AG04449 (cell line): ENCODE measurements at regions not wholly inside any gene's neighbourhood (a gene's known extent, or its start where the extent isn't known, plus 50 kb on each side); places are given as distances from the start of the nearest gene placed in this dataset.

ENCODE experiments used
- CTCF ChIA-PET: fragments of 350-600 bp; formaldehyde crosslinking; extraction: SDS; loops from one replicate; lab custom pipeline; 2021; ENCODE audit warnings: antibody characterized with exemption; lab: Yijun Ruan, JAX
- POLR2A ChIA-PET: fragments of 400-600, 350-600 bp; formaldehyde crosslinking; extraction: SDS; loops from one replicate; lab custom pipeline; 2020; ENCODE audit warnings: antibody characterized with exemption, inconsistent platforms; lab: Yijun Ruan, JAX
- DNase-seq: peaks from one replicate; pipeline ENCODE4 v3.0.0-alpha.2; 2010; ENCODE audit warnings: low read depth, low spot score
- H3K4me3 ChIP-seq: 2 replicates; pipeline ENCODE4 v1.5.1; 2011; ENCODE audit warnings: low read depth, mild to moderate bottlenecking, control low read depth, low read length
- TF ChIP-seq, protein P1 (sequence below): IDR thresholded peaks from one replicate; pipeline ENCODE4 v1.5.1; 2011; ENCODE audit warnings: mild to moderate bottlenecking, moderate library complexity, low read length, control low read depth, inconsistent platforms; ENCODE audit not compliant: insufficient read depth; ENCODE audit errors: missing control alignments

DNA sequence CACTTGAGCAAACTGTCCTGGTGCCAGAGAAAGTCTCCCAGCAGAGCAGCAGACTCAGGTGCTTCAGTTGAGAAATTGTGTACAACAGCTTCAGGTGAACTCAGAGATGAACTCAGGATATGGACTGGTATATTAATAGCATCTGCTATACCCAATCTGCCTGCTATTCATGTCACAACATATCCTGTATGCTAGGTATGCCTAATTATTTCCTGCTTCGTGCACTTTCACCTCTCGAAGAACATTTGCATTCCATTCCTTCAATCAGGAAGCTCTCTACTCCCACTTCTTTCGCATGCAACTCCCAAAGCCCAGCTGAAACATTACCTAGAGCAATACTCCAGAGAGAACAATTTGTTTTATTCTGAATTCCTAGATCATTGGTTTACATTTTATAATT is 207.7 kb downstream of the KCNA4 start:
- ChIA-PET POLR2A (no interaction called here), CTCF (no interaction called here)
- DNase-seq, result no peak
- TF ChIP-seq, protein P1, sequence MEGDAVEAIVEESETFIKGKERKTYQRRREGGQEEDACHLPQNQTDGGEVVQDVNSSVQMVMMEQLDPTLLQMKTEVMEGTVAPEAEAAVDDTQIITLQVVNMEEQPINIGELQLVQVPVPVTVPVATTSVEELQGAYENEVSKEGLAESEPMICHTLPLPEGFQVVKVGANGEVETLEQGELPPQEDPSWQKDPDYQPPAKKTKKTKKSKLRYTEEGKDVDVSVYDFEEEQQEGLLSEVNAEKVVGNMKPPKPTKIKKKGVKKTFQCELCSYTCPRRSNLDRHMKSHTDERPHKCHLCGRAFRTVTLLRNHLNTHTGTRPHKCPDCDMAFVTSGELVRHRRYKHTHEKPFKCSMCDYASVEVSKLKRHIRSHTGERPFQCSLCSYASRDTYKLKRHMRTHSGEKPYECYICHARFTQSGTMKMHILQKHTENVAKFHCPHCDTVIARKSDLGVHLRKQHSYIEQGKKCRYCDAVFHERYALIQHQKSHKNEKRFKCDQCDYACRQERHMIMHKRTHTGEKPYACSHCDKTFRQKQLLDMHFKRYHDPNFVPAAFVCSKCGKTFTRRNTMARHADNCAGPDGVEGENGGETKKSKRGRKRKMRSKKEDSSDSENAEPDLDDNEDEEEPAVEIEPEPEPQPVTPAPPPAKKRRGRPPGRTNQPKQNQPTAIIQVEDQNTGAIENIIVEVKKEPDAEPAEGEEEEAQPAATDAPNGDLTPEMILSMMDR, result no peak
- no peak overlapping the region for H3K4me3 ChIP-seq

DNA sequence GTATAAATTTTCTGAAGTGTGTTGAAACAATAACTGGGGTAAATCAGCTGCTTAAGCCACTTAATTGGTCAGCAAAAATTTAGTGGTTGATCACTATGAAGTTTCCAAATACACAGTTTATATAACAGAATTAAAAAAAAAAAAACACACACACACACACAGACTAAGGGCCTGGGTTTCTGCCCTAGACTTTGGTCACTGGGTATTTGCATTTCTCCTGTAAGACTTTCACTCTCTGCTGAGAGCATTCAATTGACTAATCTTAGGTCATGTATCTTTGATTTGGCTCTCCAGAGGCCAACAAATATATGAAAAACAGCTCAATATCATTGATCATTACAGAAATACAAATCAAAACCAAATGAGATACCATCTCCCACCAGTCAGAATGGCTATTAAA is 214.3 kb downstream of the KCNA4 start:
- POLR2A ChIA-PET, result no interaction called here
- CTCF ChIA-PET, result no interaction called here
- no peak overlapping the region for H3K4me3 ChIP-seq
- DNase-seq, result no peak
- TF ChIP-seq, protein P1, result no peak

- TF ChIP-seq, protein P1, result no peak
- CTCF ChIA-PET, result no interaction called here
- POLR2A ChIA-PET, result no interaction called here
- no peak overlapping the region for H3K4me3 ChIP-seq
- DNase-seq, result no peak
These were observed 215.3 kb downstream of the KCNA4 start for GRCh38 chr11:29801561-29801960.

- TF ChIP-seq, protein P1, result no peak
- H3K4me3 ChIP-seq, result no peak overlapping the region
- ChIA-PET POLR2A (no interaction called here), CTCF (no interaction called here)
- no peak for DNase-seq
These were observed 230.7 kb downstream of the KCNA4 start for GRCh38 chr11:29786092-29786491.

DNA sequence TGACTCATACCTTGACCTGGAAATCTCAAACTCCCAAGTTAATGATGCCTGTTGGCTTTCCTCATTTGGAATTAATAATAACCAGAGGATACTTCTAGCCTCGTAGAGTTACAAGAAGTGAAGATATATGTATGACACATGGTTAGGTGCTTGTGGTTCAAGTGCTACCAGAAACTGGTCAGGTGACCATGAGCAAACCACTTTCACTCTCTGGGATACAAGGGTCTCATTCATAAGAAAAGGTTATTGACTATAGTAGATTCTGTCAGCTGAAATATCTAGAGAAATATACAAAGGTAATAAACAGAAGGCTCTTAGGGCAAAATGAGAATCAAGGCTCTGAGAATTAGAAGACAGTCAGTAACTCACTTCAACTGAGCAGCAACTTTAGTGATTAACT is 233.3 kb downstream of the KCNA4 start:
- no peak overlapping the region for H3K4me3 ChIP-seq
- POLR2A ChIA-PET, result no interaction called here
- CTCF ChIA-PET, result no interaction called here
- DNase-seq, result no peak
- TF ChIP-seq, protein P1, result no peak

DNA sequence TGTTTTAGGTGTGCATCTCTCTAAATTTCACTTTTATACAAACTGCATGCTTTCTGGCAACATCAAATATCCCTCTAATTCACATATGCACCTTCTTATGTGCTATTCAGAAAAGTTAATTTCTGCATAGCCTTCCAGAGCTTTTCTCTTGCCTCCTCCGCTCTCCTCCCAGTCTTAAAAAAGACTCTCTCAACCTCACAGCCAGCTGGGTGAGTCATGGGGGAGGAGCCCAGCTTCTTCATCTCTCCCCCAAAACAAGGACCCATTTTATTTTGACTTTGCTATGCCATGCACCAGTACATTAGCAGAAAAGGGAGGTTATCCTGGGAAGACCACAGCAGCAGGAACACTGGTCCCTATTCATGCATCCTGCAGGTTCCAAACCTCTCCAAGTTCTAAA is 234.4 kb downstream of the KCNA4 start:
- POLR2A ChIA-PET, result no interaction called here
- no peak for DNase-seq
- H3K4me3 ChIP-seq, result no peak overlapping the region
- CTCF ChIA-PET, result no interaction called here
- TF ChIP-seq, protein P1, result no peak

DNA sequence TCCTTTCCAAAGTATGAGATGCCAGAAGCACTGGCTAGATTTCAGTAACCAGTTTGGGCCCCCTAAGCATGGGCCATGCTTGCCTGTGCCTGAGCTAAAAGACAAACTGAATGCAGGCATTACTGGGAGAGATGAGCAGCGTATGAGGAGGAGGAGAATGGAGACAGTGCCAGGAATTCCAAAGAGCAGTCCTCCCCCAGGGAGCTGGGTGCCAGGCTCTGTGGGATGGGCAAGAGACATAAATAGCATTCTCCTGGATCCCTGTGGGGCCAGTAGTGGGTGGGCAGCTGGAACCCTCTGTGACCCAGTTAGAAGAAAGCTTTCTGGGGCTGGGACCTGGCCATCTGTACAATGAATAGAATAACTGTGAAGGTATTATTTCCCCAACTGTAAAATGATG is 235.6 kb downstream of the KCNA4 start:
- H3K4me3 ChIP-seq, result no peak overlapping the region
- DNase-seq, result no peak
- TF ChIP-seq, protein P1, result no peak
- ChIA-PET POLR2A (no interaction called here), CTCF (no interaction called here)
